ENCODE measurements at regions not wholly inside any gene's neighbourhood (a gene's known extent, or its start where the extent isn't known, plus 50 kb on each side); places are given as distances from the start of the nearest gene placed in this dataset.
"Not testable (repeated sequence)": the region's sequence is repeated elsewhere in the genome, so short reads cannot be mapped to it uniquely, and the experiment has no call there.

DNA sequence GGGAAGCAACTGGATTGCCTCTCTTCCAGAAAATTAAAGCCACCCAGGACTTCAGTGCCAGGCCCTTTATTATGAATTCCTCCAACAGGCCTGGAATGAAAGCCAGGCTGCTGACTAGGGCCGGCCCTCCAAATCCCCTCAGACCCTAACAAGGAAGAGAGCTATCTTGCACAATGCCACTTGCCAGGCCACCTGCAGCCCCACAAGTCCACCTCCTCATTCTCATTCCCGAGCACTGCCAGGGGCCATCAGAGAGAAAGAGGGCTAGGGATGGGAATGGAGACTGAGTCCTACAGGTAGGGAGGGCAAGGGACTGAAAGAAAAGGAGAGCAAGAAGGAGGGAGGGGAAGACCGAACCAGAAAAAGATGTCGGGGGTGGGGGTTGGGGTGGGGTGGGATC lies 86.5 kb downstream of the MRPL14 start:
- no peak for DNase-seq (ENCODE audit: low read depth)
- TF ChIP-seq, protein P1, sequence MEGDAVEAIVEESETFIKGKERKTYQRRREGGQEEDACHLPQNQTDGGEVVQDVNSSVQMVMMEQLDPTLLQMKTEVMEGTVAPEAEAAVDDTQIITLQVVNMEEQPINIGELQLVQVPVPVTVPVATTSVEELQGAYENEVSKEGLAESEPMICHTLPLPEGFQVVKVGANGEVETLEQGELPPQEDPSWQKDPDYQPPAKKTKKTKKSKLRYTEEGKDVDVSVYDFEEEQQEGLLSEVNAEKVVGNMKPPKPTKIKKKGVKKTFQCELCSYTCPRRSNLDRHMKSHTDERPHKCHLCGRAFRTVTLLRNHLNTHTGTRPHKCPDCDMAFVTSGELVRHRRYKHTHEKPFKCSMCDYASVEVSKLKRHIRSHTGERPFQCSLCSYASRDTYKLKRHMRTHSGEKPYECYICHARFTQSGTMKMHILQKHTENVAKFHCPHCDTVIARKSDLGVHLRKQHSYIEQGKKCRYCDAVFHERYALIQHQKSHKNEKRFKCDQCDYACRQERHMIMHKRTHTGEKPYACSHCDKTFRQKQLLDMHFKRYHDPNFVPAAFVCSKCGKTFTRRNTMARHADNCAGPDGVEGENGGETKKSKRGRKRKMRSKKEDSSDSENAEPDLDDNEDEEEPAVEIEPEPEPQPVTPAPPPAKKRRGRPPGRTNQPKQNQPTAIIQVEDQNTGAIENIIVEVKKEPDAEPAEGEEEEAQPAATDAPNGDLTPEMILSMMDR (IDR thresholded peaks at IDR 0.05; ENCODE audit: insufficient read depth, low read depth, low read length, missing control alignments) = no peak
- H3K4me3 ChIP-seq (ENCODE audit: low read length) = no peak overlapping the region

DNA sequence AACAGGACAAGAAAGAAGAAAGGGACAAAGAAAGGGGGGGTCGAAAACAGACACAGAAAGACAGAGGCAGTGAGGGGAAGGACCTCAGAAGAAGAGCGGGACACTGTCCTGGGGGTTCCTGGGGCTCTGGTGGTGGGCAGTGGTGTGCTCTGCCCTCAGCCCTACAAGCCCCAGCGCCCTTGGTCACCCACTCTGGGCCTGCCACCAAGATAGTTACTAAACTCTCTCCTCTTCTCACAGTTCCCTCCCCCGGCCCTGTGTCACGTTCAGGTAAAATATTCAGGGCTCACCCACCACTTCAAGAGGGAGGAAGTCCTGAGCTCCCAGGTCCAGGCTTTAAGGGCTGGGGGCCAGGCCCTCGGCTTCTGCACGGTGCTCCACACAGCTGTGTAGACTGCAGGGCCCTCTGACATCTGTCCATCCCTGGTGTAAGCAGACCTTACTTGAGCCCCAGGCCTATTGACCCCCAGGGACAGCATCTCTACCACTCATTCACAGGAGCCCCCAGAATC lies 87.4 kb downstream of the MRPL14 start:
- DNase-seq (ENCODE audit: low read depth) = no peak
- H3K4me3 ChIP-seq (ENCODE audit: low read length) = no peak overlapping the region
- TF ChIP-seq, protein P1 (IDR thresholded peaks at IDR 0.05; ENCODE audit: insufficient read depth, low read depth, low read length, missing control alignments) = no peak

DNA sequence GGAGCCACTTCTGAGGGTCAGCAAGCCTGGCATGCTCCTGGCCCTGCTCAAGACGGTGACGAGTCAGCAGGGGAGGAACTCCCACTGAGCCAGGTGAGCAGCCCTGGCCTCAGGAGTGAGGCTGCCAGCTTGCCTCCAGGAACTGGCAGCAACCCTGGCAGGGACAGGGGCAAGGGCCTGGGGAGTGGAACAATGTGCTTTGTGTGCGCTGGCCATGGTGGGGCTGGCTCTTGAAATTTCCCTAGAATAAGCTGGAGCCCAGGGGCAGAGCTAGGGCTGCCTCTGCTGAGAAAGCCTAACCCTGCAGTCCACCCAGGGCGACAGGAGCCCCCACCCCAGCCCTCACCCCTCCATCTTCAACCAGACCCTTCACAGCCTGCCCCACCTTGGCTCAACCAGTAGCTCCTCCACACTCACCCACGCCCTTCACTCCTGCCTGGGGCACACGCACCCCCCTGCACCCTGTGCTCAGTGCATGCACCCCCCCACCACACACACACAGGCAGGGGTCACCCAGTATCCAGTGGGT lies 88.0 kb downstream of the MRPL14 start:
- TF ChIP-seq, protein P1 (IDR thresholded peaks at IDR 0.05; ENCODE audit: insufficient read depth, low read depth, low read length, missing control alignments) = no peak
- DNase-seq (ENCODE audit: low read depth) = no peak
- no peak overlapping the region for H3K4me3 ChIP-seq (ENCODE audit: low read length)

DNA sequence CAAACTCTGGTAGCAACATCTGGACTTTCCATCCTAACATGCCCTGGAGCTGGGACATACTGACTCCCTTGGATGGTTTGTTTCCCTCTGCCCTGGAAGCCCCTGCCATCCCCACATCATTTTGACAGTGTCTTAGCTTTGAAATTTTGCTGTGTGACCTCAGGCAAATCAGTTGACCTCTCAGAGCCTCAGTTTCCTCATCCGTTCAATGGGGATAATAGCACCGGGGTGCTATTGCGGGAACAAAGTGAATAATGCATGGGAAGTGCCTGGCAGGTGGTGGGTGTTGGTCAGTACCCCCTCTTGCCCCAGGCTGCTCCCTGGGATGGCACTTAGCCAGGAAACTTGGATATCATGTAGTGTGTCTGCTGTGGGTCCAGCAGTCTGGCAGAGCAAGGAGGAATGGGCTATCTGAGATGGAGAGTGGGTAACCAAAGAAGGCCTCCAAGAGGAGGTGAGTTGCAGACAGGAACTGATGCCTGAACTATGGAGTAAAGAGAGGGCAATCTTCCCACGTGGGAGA lies 88.6 kb downstream of the MRPL14 start:
- TF ChIP-seq, protein P1 (IDR thresholded peaks at IDR 0.05; ENCODE audit: insufficient read depth, low read depth, low read length, missing control alignments) = no peak
- DNase-seq (ENCODE audit: low read depth) = no peak
- H3K4me3 ChIP-seq (ENCODE audit: low read length) = no peak overlapping the region

DNA sequence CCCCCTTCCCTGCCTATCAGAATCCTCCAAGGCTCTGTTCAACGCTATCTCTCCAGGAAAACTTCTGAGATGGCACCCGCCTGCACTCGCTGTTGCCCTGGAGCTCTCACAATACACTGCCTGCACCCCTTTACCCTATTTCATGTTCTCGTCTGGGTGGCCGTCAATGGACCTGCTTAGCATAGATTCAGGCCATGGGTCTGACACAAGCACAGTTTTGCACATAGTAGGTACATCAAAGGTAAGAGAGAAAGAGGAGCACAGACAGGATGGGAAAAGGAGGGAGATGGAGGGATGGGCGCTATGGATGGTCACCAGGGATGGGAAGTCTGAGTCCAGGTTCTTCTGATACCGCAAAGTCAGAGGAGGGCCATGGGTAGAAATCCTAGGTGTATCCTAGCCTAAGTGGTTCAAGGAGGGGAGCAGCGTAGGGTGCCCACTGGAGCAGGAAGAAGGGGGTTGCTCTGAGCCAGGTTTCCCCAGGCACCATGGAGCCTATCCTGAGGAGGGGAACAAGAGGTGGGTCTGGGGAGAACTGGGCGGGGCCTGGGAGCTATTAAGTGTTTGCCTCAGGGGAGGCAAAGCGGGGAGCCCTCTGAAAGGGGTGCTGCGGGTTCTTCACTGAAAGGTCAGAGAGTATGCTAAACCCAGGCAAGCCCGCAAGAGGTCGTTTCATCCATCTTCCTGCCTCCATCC lies 89.3 kb downstream of the MRPL14 start:
- no peak for DNase-seq (ENCODE audit: low read depth)
- TF ChIP-seq, protein P1 (IDR thresholded peaks at IDR 0.05; ENCODE audit: insufficient read depth, low read depth, low read length, missing control alignments) = no peak

DNA sequence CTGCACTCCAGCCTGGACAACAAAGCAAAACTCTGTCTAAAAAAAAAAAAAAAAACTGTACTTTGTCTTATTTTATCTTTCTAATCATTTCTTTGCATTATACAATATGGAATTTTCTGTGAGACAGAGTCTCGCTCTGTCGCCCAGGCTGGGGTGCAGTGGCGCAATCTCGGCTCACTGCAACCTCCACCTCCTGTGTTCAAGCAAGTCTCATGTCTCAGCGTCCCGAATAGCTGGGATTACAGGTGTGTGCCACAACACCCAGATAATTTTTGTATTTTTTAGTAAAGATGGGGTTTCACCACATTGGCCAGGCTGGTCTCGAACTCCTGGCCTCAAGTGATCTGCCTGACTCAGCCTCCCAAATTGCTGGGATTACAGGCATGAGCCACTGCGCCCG lies 90.0 kb downstream of the MRPL14 start:
- not testable (repeated sequence) for H3K4me3 ChIP-seq (ENCODE audit: low read length); DNase-seq (ENCODE audit: low read depth)

More for the DNA sequence above, 89.3 kb downstream of the MRPL14 start:
- no peak overlapping the region for H3K4me3 ChIP-seq (ENCODE audit: low read length)

DNA sequence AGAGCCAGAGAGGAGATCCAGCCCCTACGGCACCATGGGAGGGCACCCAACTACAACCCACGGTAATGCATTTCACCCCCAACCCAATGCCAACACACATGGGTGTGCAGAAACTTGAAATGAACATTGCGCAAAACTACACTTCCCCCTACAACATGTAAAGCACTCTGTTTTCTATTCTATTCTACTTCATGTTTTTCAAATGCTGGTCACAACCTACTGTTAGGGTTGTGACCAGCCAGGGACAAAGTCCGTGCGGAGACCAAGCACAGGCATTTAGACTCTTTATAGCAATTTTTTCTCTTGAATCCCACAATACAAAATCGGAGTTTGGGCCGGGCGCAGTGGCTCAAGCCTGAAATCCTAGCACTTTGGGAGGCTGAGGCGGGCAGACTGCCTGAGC lies 90.6 kb downstream of the MRPL14 start:
- TF ChIP-seq, protein P1 (IDR thresholded peaks at IDR 0.05; ENCODE audit: insufficient read depth, low read depth, low read length, missing control alignments) = no peak
- no peak overlapping the region for H3K4me3 ChIP-seq (ENCODE audit: low read length)
- no peak for DNase-seq (ENCODE audit: low read depth)

Data from epithelial cell of esophagus (primary cell).